Kidney capillary endothelial cell (primary cell): ENCODE measurements at regions not wholly inside any gene's neighbourhood (a gene's known extent, or its start where the extent isn't known, plus 50 kb on each side); places are given as distances from the start of the nearest gene placed in this dataset.
"Not testable (repeated sequence)": the region's sequence is repeated elsewhere in the genome, so short reads cannot be mapped to it uniquely, and the experiment has no call there.

Experiments used
- DNase-seq: peaks from one replicate; pipeline ENCODE4 v3.0.0-alpha.2; 2018; ENCODE audit warnings: low spot score

GRCh38 chr7:41466760-41467384 is 236.0 kb downstream of the INHBA start:
- DNase-seq = no peak

GRCh38 chr7:41465571-41465970 is 237.3 kb downstream of the INHBA start:
- DNase-seq = no peak

GRCh38 chr7:41463770-41464470 is 239.0 kb downstream of the INHBA start:
- DNase-seq = no peak

- no peak for DNase-seq
These were observed 243.1 kb downstream of the INHBA start for GRCh38 chr7:41459623-41460261.

- DNase-seq = no peak
These were observed 243.7 kb downstream of the INHBA start for GRCh38 chr7:41459183-41459582.

GRCh38 chr7:41457832-41458437 is 245.0 kb downstream of the INHBA start:
- DNase-seq = no peak

- DNase-seq = no peak
These were observed 251.1 kb downstream of the INHBA start for GRCh38 chr7:41451826-41452225.

- no peak for DNase-seq
These were observed 253.2 kb downstream of the INHBA start for GRCh38 chr7:41449694-41450093.

- DNase-seq = no peak
These were observed 253.6 kb downstream of the INHBA start for GRCh38 chr7:41449286-41449685.

GRCh38 chr7:41448104-41448503 is 254.8 kb downstream of the INHBA start:
- no peak for DNase-seq

GRCh38 chr7:41447450-41448042 is 255.3 kb downstream of the INHBA start:
- DNase-seq = no peak

- DNase-seq = no peak
These were observed 256.1 kb downstream of the INHBA start for GRCh38 chr7:41446606-41447449.

GRCh38 chr7:41445946-41446345 is 256.9 kb downstream of the INHBA start:
- DNase-seq = no peak

GRCh38 chr7:41445432-41445831 is 257.5 kb downstream of the INHBA start:
- DNase-seq = no peak

GRCh38 chr7:41439515-41439879 is 263.4 kb downstream of the INHBA start:
- no peak for DNase-seq

- DNase-seq = no peak
These were observed 264.0 kb downstream of the INHBA start for GRCh38 chr7:41438705-41439514.

GRCh38 chr7:41437257-41438196 is 265.4 kb downstream of the INHBA start:
- DNase-seq = no peak

GRCh38 chr7:41436139-41436538 is 266.8 kb downstream of the INHBA start:
- DNase-seq = no peak

GRCh38 chr7:41435020-41435419 is 267.9 kb downstream of the INHBA start:
- not testable (repeated sequence) for DNase-seq

- no peak for DNase-seq
These were observed 271.2 kb downstream of the INHBA start for GRCh38 chr7:41431671-41432070.
